Thyroid gland (tissue), 4 donors: ENCODE measurements at regions not wholly inside any gene's neighbourhood (a gene's known extent, or its start where the extent isn't known, plus 50 kb on each side); places are given as distances from the start of the nearest gene placed in this dataset. TPM values are rescaled to one million over a fixed set of nuclear protein-coding genes. Genes with fewer than 3 reads are reported as not detected.

ENCODE experiments used
- DNase-seq, 2 donors: peaks; one replicate each; pipeline ENCODE4 v3.0.0-alpha.2; 2019
- H3K27ac ChIP-seq, 3 donors: fragments of 200-600 bp; sonication (generic); 1 replicate in 2 of 3; 2 replicates in 1 of 3; pipeline ENCODE4 v1.5.1; 2016 to 2019; ENCODE audit warnings: mild to moderate bottlenecking in 1 of 3, moderate library complexity in 1 of 3
- H3K27me3 ChIP-seq: fragments of 200-600 bp; sonication (generic); one replicate; pipeline ENCODE4 v1.5.1; 2019
- H3K36me3 ChIP-seq, 2 donors: fragments of 200-600 bp; sonication (generic); one replicate each; pipeline ENCODE4 v1.5.1; 2016 to 2019
- H3K4me1 ChIP-seq, 2 donors: fragments of 200-600 bp; sonication (generic); one replicate each; pipeline ENCODE4 v1.5.1; 2017 to 2019
- H3K4me3 ChIP-seq, 3 donors: fragments of 200-600 bp; sonication (generic); replicated peaks in 1 of 3; 1 replicate in 2 of 3; 2 replicates in 1 of 3; pipeline ENCODE4 v1.5.1; 2016; ENCODE audit warnings: mild to moderate bottlenecking in 1 of 3
- H3K9me3 ChIP-seq: fragments of 200-600 bp; sonication (generic); one replicate; pipeline ENCODE4 v1.5.1; 2017
- CTCF ChIP-seq, 6 experiments: fragments of 200-600 bp in 3 of 6; fragments of 450-650 bp in 3 of 6; sonication (generic) in 3 of 6; IDR thresholded peaks; one replicate each; pipeline ENCODE4 v1.5.1; 2016 to 2019; ENCODE audit warnings: antibody characterized with exemption in 6 of 6, mild to moderate bottlenecking in 2 of 6, inconsistent platforms in 1 of 6, moderate library complexity in 1 of 6
- POLR2A ChIP-seq, 2 donors: fragments of 450-650 bp; IDR thresholded peaks; one replicate each; pipeline ENCODE4 v1.6.1; 2017; ENCODE audit warnings: antibody characterized with exemption in 2 of 2, mild to moderate bottlenecking in 2 of 2, moderate library complexity in 1 of 2
- intact Hi-C: fragments of 100-400 bp; cut with DNase I; formaldehyde crosslinking; loops from one replicate; pipeline ENCODE4 v1.15.1; 2023
- microRNA-seq: library from miRNA; unstranded; fragments of <30 nt; microRNA quantifications from one replicate; pipeline ENCODE4, GENCODE V29; 2016

- Histone ChIP-seq H3K9me3 (no peaks in the 10 kb centered on the region), H3K27ac (no peak overlapping the region), H3K4me3 (no peak overlapping the region), H3K4me1 (no peaks in the 10 kb centered on the region), H3K36me3 (no peaks in the 10 kb centered on the region), H3K27me3 (no peaks in the 10 kb centered on the region)
- intact Hi-C loops, result no loop called here
- no peak for DNase-seq
- TF ChIP-seq POLR2A (IDR thresholded peaks at IDR 0.05), result no peak
- no peak for TF ChIP-seq CTCF (IDR thresholded peaks at IDR 0.05)
These were observed 326.4 kb downstream of the KBTBD8 start for GRCh38 chr3:67324554-67324953.

Small RNAs in the stretch of these regions (microRNA-seq; reads per million reads assigned to microRNA genes)
- not detected for gene MIR4272
